Hematopoietic multipotent progenitor cell treated with erythropoietin and hydrocortisone succinate and interleukin-3 and kit ligand, for 4 days (in vitro differentiated cells): ENCODE measurements at regions not wholly inside any gene's neighbourhood (a gene's known extent, or its start where the extent isn't known, plus 50 kb on each side); places are given as distances from the start of the nearest gene placed in this dataset.

Source experiments
- DNase-seq: peaks from one replicate; pipeline ENCODE4 v3.0.0-alpha.2; 2015

DNA sequence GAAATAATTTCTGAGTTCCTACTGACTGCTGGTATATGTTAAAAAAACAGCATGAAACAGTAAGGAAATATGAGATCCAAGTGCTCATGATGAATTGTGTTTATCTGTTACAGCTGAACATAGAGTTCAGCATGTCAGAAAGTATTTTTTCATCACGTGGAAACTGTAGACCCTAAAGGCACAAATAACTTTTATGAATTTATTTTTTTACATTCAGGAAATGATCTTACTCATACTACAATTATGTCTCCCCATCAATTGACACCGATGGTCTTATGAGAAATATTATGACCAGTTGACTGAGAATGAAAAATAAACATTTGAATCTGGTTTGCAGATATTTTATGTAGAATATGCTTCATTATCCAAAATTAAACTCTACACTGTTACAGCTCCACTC is 283.1 kb upstream of the SPANXN4 start:
- no peak for DNase-seq

DNA sequence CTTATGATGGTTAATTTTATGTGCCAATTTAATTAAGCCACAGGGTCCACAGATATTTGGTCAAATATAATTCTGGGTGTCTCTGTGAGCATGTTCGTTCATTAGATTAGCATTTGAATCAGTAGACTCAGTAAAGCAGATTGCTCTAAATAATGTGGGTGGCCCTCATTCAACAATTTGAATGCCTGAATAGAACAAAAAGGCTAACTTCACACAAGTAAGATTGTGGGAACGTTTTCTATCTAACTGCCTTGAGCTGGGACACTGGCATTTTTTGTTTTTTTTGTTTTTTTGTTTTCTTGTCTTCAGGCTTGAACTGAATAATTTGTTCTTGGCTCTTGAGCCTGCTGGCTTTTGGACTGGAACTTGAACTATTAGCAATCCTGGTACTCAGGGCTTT is 292.4 kb upstream of the SPANXN4 start:
- no peak for DNase-seq

DNA sequence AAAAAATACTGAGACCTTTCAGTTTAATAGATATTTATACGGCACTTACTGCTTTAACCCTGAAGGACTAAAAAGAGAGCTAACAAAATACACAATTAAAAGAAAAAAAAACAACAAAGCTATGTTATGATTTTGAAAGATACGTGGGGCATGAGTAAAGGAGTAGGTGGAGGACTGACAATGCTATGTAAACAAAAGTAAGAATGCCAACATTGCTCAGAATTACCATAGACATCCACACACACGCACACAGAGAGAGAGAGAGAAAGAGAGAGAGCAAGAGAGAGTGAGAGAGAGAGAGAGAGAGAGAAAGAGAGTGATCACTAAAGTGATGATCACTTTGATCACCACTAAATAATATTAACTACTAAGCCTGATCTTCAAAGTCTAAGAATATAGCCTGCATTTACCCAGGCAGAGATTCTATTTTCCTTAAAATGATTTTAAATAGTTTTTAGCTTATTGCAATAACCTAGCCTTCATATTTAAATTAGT is 313.9 kb upstream of the SPANXN4 start:
- DNase-seq = no peak

DNA sequence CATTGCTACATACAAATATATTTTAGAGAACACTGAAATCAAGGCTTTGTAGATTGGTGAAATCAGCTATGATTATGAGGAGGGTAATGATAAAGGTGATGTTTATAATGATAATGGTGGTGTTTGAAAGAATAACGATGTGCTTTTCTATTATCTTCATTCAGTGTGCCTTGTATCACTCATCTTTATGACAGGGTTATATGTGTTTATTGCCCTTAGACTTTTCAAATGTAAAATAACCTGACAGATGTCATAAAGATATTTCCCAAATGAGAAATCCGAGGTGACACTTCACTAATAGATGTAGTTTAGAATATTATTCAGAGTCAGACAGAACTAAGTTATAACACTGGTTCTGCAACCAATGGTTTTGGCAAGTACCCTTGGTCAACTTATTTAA is 323.0 kb upstream of the SPANXN4 start:
- DNase-seq = no peak

DNA sequence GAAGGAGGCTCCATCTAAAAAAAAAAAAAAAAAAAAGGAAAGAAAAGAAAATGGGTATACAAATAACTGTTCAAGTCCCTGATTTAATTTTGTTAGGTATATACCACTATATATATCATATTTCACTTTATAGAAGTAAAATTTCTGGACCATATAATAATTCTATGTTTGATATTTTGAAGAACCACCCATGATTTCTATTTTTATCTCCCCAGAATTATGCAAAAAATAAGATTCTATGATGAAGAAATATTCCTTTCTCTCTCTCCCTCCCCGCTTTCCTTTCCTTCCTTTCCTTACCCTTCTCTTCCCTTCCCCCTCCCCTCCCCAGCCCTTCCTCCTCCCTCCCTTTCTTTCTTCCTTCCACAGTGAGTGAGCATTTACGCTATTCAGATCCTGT is 337.5 kb upstream of the SPANXN4 start:
- no peak for DNase-seq

DNA sequence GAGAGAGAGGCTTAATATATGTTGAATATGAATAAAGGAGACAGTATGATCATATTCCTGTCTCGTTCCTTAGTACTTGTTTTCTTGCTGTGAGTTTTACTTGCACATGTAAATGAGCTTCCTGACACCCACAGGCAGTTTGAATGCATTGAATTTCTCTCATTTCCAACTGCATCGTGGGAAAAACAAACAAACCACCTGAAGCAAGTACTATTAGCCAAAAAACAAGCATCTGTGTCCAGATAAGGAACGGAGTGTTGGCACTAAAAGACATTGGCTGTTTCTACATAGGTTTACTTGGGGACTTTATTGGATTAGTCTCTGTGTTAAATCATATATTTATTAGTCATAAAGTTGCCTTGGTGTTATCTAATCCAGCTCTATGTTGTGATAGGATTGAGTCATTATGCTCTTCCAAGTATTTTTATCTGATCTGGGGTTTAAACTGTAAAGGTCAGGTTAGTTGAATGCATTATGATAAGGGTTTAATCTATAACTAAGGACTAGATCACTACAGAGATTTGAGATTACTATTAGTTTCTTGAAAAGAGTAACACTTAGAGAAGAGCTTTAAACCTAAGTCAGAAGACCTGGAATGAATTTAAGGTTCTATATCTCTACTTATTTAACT is 339.0 kb upstream of the SPANXN4 start:
- no peak for DNase-seq

DNA sequence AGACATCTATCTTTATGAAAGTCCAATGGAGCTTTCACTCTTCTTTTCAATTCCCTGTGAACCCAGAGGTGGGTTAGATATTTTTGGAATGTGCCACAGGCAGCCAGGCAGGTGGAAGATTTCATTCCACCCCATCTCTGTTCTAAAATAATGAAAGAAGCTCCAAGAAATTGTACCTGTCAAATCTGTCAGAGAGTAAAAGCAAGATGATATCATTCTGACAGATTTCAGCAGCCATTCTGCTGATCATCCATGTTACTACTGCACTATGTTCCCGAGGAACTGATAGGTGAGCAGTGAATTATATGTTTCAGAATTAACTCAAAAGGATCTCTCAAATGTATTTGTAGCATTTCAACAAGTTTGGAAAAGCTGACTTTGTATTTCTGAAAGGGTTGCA is 339.5 kb upstream of the SPANXN4 start:
- no peak for DNase-seq

DNA sequence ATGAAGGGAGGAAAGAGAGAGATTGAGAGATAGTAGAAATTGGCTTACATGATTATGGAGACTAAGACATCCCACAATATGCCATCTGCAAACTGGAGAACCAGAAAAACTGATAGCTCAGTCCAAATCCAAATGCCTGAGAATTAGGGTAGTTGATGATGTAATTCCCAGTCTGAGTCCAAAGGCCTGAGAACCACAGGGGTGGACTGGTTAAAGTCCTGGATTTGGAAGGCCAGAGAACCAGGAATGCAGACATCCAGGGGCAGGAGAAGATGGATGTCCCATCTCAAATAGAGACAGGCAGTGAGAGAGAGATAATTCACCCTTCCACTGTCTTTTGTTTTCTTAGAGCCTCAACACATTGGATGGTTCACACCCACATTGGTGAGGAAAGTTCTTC is 345.7 kb upstream of the SPANXN4 start:
- no peak for DNase-seq

DNA sequence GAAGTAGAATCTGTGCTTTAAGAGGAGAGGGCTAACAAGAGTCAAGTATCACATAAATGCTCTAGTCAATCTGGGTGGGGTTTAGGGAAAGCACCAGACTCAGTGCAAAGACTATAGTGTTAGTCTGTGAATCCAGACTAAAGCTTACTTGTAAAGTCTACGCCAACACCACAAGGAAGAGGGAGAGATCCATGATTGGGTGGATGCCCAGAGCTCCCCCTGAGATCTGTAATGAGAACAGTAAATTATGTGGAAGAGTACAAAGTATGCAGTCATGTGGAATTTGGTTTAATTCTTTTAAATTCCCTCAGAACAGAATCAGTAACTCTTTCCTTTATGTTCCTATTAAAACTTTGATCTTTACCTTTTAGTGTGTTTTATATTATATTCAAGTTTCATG is 354.7 kb upstream of the SPANXN4 start:
- DNase-seq = no peak

DNA sequence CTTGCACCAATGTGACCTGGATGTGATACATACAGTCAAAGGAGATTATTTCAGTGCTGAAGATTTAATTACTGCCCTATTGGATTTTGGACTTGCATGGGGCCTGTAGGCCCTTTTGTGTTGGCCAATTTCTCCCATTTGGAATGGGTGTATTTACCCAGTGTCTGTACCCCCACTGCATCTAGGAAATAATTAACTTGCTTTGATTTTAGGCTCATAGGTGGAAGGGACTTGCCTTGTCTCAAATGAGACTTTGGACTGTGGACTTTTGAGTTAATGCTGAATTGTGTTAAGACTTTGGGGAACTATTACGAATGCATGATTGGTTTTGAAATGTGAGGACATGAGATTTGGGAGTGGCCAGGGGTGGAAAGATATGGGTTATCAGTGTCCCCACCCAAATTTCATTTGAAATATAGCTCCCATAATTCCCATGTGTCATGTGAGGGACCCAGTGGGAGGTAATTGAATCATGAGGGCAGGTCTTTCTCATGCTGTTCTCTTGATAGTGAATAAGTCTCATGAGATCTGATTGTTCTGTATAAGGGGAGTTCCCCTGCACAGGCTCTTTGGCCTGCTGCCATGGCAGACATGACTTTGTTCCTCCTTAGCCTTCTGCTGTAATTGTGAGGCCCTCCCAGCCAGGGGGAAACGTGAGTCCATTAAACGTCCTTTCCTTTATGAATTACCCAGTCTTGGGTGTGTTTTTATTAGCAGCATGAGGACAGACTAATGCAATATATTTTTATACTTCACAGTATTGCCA is 362.2 kb upstream of the SPANXN4 start:
- DNase-seq = peak; percentile 0

DNA sequence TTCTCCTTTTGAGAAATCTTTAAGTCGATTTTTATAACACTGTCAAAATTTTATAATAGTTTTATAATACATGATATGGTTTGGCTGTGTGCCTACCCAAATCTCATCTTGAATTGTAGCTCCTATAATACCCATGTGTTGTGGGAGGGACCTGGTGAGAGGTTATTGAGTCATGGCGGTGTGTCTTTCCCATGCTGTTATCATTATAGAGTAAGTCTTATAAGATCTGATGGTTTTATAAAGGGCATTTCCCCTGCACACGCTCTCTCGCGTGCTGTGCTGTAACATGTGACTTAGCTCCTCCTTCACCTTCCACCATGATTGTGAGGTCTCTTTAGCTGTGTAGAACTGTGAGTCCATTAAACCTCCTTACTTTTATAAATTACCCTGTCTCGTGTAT is 364.0 kb upstream of the SPANXN4 start:
- DNase-seq = no peak

DNA sequence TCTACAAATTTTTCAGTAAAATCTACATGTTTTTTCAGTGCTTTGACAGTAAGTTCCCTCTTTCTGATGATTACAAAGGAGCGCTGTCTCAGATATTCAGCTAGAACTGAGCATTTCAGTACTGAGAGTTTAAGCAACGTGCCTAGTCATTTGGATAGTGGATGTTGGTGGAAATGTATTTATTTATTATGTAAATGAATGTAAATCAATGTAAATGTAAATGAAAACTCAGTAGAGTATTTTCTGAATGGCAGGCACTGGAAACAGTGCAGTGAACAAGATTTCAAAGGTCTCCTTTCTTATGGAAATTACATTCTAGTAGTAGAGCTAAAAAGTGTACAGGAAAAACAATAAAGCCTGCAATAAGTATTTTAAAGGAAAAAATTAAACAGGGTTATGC is 370.2 kb upstream of the SPANXN4 start:
- no peak for DNase-seq

DNA sequence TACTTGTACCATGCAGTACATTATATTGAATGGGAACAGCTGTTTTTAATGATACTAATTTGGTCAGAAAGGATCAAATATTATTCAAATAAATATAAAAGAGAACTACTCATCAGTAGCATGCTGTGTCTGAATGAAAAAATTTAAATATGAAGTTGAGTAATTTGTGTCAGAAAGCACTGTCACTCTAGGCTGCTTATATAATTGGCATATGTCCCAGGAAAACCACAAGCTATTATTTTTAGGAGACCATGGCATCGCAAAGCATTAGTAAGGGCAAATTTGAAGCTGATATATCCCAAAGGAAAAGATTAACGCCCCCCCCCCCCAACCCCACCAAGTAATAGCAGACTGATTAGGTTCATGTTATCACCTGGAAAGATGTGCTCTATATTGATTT is 388.5 kb upstream of the SPANXN4 start:
- DNase-seq = no peak

DNA sequence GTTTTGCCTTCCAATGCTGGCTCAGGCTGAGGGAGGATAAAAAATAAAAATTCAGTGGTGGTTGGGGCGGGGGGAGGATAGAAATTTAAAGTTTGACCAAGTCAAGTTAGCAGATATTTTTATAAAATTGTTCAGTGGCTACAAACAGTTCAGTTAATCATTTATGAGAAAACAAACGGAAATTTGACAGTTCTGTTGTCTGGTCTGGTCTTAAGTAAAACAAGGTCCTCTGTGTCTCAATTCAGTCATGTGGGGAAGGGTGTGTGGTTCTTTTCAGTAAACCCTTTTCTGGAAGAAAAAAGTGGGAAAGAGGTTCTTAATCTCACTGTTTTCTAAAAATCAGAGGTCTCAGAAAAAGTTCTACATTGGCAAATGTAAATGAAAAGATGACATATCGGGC is 409.1 kb upstream of the SPANXN4 start:
- no peak for DNase-seq

DNA sequence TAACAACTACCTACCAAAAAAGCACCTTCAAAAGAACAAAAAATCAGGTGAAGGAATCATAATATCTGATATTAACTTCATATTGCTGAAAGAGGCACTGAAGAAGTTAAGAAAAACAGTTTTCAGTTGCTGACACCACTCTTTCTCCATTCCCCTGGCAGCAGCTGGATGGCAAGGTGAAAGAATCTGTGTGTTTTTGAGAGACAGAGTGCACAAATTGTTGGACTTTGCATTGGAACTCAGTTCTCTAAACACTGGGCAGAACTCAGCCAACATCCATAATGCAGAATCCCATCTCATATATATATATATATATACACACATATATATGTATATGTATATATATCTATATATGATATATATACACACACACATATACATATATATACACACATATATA is 408.3 kb upstream of the MAGEC2 start:
- no peak for DNase-seq

DNA sequence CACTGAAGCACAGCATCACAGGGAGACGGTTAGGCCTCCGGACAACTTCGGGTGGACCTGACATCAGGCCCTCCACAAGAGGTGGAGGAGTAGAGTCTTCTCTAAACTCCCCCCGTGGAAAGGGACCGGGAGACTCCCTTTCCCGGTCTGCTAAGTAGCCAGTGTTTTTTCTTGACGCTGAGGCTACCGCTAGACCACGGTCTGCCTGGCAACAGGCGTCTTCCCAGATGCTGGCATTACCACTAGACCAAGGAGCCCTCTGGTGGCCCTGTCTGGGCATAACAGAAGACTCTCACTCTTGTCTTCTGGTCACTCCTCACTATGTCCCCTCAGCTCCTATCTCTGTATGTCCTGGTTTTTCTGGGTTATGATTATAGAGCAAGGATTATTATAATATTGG is 401.5 kb upstream of the MAGEC2 start:
- peak; percentile 2 for DNase-seq

DNA sequence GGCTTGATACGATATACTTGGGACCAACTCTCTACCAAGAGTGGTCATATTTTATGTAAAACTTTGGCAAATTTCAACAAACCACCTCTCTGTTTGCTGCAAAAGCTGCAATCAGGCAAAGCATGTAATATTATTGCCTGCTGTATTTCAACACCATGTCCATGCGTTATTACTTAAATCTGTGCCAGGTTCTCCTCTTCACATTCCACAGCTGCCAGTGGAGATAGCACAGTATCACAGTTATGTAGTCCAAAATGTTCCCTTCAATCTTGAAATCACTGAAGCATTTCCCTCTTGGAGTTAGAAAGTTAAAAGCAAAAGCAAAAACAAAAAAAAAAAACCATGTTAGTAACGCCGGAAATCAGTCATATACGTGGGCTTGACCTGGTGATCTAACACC is 396.7 kb upstream of the MAGEC2 start:
- no peak for DNase-seq

DNA sequence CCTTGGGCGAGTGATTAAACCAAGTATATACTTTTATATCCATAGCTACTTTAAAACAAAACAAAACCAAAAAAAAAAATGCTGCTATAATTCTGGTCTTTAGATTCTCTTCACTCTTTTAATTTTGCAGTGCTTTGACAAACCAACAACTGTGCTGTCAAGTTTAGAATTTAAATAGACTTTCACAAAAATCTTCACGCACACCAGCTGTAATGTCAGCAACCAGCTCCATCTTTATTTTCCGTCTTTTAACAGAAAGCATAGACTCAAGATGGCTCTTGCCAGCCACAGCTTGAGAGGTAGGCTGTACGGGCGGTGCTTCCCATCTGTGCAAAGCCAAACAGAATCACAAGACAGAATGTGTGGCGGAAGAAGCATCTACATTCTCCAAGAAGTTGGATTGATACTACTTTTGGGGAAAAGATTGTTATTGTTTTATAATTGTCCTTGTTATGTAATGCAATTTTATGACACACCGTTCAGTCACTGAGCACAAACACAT is 388.3 kb upstream of the MAGEC2 start:
- no peak for DNase-seq

DNA sequence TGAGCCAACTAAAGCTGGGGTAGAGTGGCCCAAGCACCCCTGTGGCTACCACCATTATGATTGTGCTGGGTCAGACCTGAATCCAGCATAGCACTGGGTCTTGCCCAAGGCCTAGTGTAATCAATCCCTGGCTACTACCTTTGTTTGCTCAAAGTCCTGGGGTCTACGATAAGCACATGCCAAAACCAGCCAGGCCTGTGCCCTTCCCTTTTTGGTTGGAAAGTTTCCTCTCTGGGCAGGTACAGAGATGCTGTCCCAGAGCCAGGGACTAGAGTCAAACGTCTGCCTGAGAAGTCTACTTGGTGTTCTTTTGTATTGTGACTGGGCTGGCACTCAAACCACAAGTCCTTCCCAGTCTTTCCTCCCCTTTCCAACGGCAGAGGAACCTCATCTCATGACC is 371.5 kb upstream of the MAGEC2 start:
- DNase-seq = no peak

DNA sequence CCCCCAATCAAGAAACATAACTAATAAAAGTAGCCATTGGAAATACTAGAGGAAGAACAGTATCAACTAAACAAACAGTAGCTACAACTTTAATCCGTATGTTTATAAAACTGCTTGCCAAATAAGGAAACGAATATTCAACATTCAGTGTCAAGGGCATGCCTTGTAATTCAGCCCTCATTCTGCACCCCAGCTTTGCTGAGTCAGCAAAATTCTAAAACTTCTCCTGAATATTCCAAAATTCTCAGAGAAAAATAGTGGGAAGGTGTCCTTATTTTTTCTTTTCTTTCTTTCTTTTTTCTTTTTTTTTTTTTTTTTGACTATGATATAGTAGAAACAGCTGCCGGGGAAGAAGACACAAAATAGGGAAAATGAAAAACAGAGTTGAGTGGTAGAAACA is 344.8 kb upstream of the MAGEC2 start:
- no peak for DNase-seq

DNA sequence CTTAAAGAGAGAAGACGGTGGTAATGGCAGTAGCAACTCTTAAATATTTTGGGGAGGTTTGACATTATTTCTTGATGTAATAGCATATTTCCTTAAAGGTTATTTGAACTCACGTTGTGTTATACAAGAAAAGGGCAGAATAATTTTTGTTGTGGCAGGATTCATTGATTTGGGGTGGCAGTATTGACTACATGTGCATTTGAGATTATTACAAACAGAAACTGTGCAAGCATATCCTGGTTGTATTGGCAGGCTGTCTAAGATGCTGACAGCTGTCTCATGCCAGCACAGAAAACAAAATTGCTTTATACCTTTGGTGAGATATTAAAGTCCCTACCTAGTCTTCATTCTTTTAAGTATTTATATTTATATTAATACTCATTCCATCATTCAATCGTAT is 300.7 kb upstream of the MAGEC2 start:
- no peak for DNase-seq

DNA sequence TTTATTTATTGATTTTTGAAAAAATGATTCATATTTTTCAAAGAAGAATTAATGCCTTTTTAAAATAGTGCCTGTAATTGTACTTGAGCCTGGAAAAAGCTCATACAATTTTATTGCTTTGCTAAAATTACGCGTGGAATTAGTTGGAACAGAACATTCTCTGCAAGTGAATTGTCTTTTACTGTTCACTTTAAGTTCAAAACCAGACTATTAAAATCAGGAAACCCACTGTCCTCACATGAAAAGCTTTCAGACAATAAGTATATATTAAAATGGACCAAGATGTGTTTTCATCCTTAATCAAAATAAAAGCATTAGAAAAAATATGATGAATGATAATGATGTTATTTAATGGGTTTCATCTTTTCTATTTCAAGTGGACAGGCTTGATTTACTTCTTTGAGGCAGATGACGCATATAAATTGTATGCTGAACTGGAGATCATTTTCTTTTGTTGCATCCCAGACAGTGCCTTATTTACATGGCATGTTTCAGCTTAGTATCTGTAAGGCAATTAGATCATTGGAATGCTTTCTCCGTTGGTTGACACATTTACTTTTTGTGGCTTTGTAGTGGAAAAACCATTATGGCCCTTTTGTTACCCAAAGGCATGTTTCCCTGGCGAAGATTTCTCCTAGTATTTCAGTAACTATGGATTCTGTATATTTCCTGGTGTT is 299.0 kb upstream of the MAGEC2 start:
- no peak for DNase-seq

DNA sequence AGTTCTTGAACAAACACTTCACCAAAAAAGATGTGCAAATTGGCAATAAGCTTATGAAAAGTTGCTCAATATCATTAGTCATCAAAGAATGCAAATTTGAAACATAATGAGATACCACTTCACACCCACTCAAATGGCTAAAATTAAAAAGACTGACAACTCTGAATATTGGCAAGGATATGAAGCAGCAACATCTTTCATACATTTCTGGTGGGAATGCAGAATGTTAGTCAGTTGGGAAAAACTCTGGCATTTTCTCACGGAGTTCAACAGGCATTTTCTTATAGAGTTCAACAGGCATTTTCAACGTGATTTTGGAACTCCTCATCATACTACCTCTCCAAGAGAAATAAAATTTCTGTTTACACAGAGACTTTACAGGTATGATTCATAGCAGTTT is 297.4 kb upstream of the MAGEC2 start:
- no peak for DNase-seq

DNA sequence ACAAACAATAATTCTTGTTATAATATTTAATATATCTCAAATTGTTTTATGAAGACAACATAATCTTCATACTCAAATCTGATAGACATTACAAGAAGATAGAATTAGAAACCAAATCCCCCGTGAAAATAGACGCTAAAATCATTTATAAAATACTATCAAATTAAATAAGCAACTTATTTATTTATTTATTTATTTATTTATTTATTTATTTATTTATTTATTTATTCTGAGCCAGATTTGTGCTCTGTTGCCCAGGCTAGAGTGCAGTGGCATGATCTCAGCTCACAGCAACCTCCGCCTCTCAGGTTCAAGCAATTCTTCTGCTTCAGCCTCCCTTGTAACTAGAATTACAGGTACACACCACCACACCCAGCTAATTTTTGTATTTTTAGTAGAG is 294.9 kb upstream of the MAGEC2 start:
- no peak for DNase-seq
